ENCODE measurements at regions not wholly inside any gene's neighbourhood (a gene's known extent, or its start where the extent isn't known, plus 50 kb on each side); places are given as distances from the start of the nearest gene placed in this dataset.

GRCh38 chr1:14500041-14500440, 98.4 kb upstream of the KAZN start:
- TF ChIP-seq CTCF (conservative IDR thresholded peaks at IDR 0.05) (no peak), EZH2 (IDR thresholded peaks at IDR 0.05; ENCODE audit: low read depth) (no peak)

Measured in PC-9 (cell line).